B cell (primary cell): ENCODE measurements at regions not wholly inside any gene's neighbourhood (a gene's known extent, or its start where the extent isn't known, plus 50 kb on each side); places are given as distances from the start of the nearest gene placed in this dataset.

Source experiments
- ATAC-seq: fragments of 200-7000 bp; cut with Tn5 transposase; one replicate; pipeline ENCODE4 v1.10.0; 2021; ENCODE audit warnings: low read depth, mild to moderate bottlenecking, moderate number of reproducible peaks, moderate library complexity
- CTCF ChIA-PET: fragments of 350-600 bp; sonication (Branson Sonifier 250); formaldehyde crosslinking; loops from one replicate; lab custom pipeline; 2021; ENCODE audit warnings: antibody characterized with exemption, inconsistent platforms; lab: Charles Lee
- POLR2A ChIA-PET: fragments of 350-600 bp; sonication (Branson Sonifier 250); formaldehyde crosslinking; loops from one replicate; lab custom pipeline; 2021; ENCODE audit warnings: antibody characterized with exemption; lab: Charles Lee
- DNase-seq: peaks from one replicate; pipeline ENCODE4 v3.0.0; 2013
- H2AFZ ChIP-seq: 2 replicates; pipeline ENCODE4 v1.6.1; 2012; ENCODE audit warnings: mild to moderate bottlenecking, low read depth, low read length; ENCODE audit not compliant: insufficient read depth, poor library complexity, severe bottlenecking
- H3K27ac ChIP-seq, 2 donors: 1 replicate in 1 of 2; 2 replicates in 1 of 2; pipeline ENCODE4 v1.5.1; 2012 to 2013; ENCODE audit warnings: low read length in 2 of 2, mild to moderate bottlenecking in 2 of 2, moderate library complexity in 1 of 2
- H3K27me3 ChIP-seq, 4 experiments: fragments of 200-600 bp in 1 of 4; sonication (generic) in 1 of 4; replicated peaks in 1 of 4; 1 replicate in 2 of 4; 2 replicates in 2 of 4; pipeline versions ENCODE4 v1.6.1 to v1.7.0; 2013 to 2016; ENCODE audit warnings: low read length in 3 of 4, mild to moderate bottlenecking in 2 of 4, mixed read lengths in 1 of 4, moderate library complexity in 1 of 4; ENCODE audit not compliant: insufficient read depth in 4 of 4, control insufficient read depth in 3 of 4; ENCODE audit errors: control extremely low read depth in 1 of 4
- H3K36me3 ChIP-seq, 2 experiments: replicated peaks in 1 of 2; 1 replicate in 1 of 2; 2 replicates in 1 of 2; pipeline versions ENCODE4 v1.6.1 to v1.7.1; 2013; ENCODE audit warnings: low read length in 1 of 2; ENCODE audit not compliant: insufficient read depth in 2 of 2, control insufficient read depth in 1 of 2; ENCODE audit errors: control extremely low read depth in 1 of 2, extremely low read depth in 1 of 2
- H3K4me1 ChIP-seq, 2 donors: fragments of 200-600 bp in 1 of 2; sonication (generic) in 1 of 2; 1 replicate in 1 of 2; 2 replicates in 1 of 2; pipeline versions ENCODE4 v1.5.1 to v1.6.1; 2013 to 2017; ENCODE audit warnings: low read length in 2 of 2; ENCODE audit not compliant: control insufficient read depth in 2 of 2, insufficient read depth in 2 of 2
- H3K4me2 ChIP-seq: replicated peaks from 2 replicates; pipeline ENCODE3; 2012; ENCODE audit warnings: mild to moderate bottlenecking, low read depth, low read length; ENCODE audit not compliant: poor library complexity, severe bottlenecking
- H3K4me3 ChIP-seq, 5 experiments: fragments of 200-600 bp in 1 of 5; sonication (generic) in 1 of 5; 1 replicate in 3 of 5; 2 replicates in 2 of 5; pipeline versions ENCODE4 v1.5.1 to v1.7.0; 2011 to 2016; ENCODE audit warnings: low read length in 4 of 5, mild to moderate bottlenecking in 4 of 5, low read depth in 2 of 5, control low read depth in 1 of 5, moderate library complexity in 1 of 5; ENCODE audit not compliant: insufficient read depth in 1 of 5; ENCODE audit errors: control extremely low read depth in 1 of 5, extremely low read depth in 1 of 5
- H3K79me2 ChIP-seq: fragments of 200-600 bp; sonication (generic); one replicate; pipeline ENCODE4 v1.6.0; 2016; ENCODE audit warnings: low read length; ENCODE audit not compliant: control insufficient read depth, insufficient read depth
- H3K9ac ChIP-seq: fragments of 200-600 bp; sonication (generic); 2 replicates; pipeline ENCODE4 v1.6.1; 2017; ENCODE audit warnings: mild to moderate bottlenecking, low read length, moderate library complexity
- H3K9me3 ChIP-seq, 3 donors: one replicate each; pipeline versions ENCODE4 v1.6.1 to v1.7.1; 2013; ENCODE audit warnings: low read length in 2 of 3; ENCODE audit not compliant: control insufficient read depth in 2 of 3, insufficient read depth in 1 of 3; ENCODE audit errors: control extremely low read depth in 1 of 3
- H4K20me1 ChIP-seq: 2 replicates; pipeline ENCODE4 v1.6.0; 2012; ENCODE audit warnings: mild to moderate bottlenecking, low read length; ENCODE audit not compliant: insufficient read depth, control insufficient read depth, poor library complexity, severe bottlenecking
- H3K27ac Mint-ChIP-seq: one replicate; pipeline ENCODE4 v1.8.0; 2021; ENCODE audit warnings: mixed read lengths
- H3K27me3 Mint-ChIP-seq: one replicate; pipeline ENCODE4 v1.8.0; 2021; ENCODE audit warnings: mixed read lengths
- H3K4me1 Mint-ChIP-seq: one replicate; pipeline ENCODE4 v1.8.0; 2021; ENCODE audit warnings: mixed read lengths
- H3K4me3 Mint-ChIP-seq: one replicate; pipeline ENCODE4 v1.8.0; 2021; ENCODE audit warnings: mixed read lengths
- H3K9me3 Mint-ChIP-seq: one replicate; pipeline ENCODE4 v1.8.0; 2022; ENCODE audit warnings: mixed read lengths; ENCODE audit not compliant: insufficient read depth
- EZH2 ChIP-seq: IDR thresholded peaks from 2 replicates; pipeline ENCODE4 v1.6.1; 2012; ENCODE audit warnings: borderline replicate concordance, low read depth, mild to moderate bottlenecking, moderate library complexity, low read length; ENCODE audit not compliant: insufficient read depth, poor library complexity, severe bottlenecking
- WGBS: methylation state at CpG from one replicate; pipeline ENCODE4 v1.1.5; 2013; ENCODE audit warnings: missing lambda C conversion rate; ENCODE audit not compliant: insufficient coverage; 5-methylcytosine and 5-hydroxymethylcytosine counted together
- intact Hi-C: fragments of 100-400 bp; cut with micrococcal nuclease; formaldehyde crosslinking; loops from one replicate; pipeline ENCODE4 v1.10.0; 2022
- TF ChIP-seq, protein P1 (sequence below): fragments of 200-600 bp; IDR thresholded peaks from one replicate; pipeline ENCODE4 v1.8.0; 2022; ENCODE audit warnings: antibody characterized with exemption, mild to moderate bottlenecking

DNA sequence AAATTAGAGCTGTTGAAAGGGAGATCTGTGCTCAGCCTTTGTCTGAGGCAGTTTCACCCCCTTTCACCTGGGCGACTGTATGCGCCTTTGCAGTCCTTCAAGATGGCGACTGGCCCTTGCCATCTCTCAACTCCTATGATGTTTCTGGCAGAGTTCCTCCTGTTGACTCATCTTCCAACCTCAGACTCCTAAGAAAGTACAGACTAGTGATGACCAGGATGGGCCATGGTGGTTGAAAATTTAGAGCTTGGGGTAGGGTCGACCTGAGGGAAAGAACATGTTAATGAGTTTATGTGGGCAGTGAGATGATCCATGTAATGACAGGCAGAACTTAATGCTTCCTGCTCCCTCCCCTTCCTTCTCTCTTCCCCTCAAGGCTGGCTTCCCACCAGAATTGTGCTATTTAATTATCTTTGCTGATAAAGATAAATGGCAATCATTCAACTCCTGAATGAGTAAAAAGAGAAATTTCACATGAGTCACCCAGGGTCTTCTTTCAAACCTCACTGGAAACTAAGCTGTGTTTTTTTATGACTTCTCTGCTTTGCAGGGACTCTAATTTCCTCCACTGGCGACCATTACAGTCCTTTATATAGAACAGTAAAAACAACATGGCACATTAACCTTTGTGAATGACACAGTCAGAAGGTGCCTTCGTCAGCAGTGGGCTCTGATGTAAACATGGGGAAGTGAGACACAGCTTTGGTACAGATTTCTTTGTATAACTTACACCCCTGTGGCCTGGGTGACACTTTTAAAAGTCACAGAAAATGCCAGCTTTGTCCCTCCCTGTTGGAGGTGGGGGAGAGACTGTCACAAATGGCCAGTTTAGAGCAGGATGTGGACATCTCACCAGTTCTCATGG, 103.5 kb downstream of the SCP2D1 start:
- intact Hi-C loops, result no loop called here

DNA sequence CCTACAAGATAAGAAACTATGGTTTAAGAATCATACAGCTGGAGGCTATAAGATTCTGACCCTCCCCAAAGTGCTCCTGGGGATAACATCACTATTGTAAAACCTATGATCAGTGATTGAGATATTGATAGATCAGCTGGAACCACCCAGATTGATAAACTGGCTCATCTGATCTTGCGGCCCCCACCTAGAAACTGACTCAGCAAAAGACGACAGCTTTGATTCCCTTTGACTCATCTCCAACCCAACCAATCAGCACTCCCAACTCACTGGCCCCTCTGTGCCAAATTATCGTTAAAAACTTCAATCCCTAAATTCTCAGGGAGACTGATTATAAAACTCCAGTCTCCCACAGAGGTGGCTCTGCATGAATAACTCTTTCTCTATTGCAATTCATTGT, 106.4 kb downstream of the SCP2D1 start:
- Histone ChIP-seq H3K4me2 (no peak overlapping the region), H3K79me2 (no peaks in the 10 kb centered on the region), H3K27ac (no peak overlapping the region), H3K9ac (no peak overlapping the region), H3K36me3 (no peaks in the 10 kb centered on the region), H3K4me3 (no peak overlapping the region), H3K27me3 (no peaks in the 10 kb centered on the region), H3K9me3 (no peaks in the 10 kb centered on the region), H3K4me1 (no peaks in the 10 kb centered on the region), H2AFZ (no peak overlapping the region), H4K20me1 (no peaks in the 10 kb centered on the region)
- no peaks in the 10 kb centered on the region for H3K27me3 Mint-ChIP-seq
- intact Hi-C loops, result no loop called here
- no peak overlapping the region for H3K27ac Mint-ChIP-seq
- DNase-seq (no peak), ATAC-seq (no peak)
- CTCF ChIA-PET, result no interaction called here
- TF ChIP-seq, protein P1, sequence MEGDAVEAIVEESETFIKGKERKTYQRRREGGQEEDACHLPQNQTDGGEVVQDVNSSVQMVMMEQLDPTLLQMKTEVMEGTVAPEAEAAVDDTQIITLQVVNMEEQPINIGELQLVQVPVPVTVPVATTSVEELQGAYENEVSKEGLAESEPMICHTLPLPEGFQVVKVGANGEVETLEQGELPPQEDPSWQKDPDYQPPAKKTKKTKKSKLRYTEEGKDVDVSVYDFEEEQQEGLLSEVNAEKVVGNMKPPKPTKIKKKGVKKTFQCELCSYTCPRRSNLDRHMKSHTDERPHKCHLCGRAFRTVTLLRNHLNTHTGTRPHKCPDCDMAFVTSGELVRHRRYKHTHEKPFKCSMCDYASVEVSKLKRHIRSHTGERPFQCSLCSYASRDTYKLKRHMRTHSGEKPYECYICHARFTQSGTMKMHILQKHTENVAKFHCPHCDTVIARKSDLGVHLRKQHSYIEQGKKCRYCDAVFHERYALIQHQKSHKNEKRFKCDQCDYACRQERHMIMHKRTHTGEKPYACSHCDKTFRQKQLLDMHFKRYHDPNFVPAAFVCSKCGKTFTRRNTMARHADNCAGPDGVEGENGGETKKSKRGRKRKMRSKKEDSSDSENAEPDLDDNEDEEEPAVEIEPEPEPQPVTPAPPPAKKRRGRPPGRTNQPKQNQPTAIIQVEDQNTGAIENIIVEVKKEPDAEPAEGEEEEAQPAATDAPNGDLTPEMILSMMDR, result no peak
- TF ChIP-seq EZH2, result no peak
- H3K4me3 Mint-ChIP-seq, result no peak overlapping the region
- H3K4me1 Mint-ChIP-seq, result no peaks in the 10 kb centered on the region
- WGBS, result 96% methylated on average over 3 of the region's 3 CpGs
- no peaks in the 10 kb centered on the region for H3K9me3 Mint-ChIP-seq
- POLR2A ChIA-PET, result no interaction called here

More for the DNA sequence above, 103.5 kb downstream of the SCP2D1 start:
- DNase-seq, result no peak
- ATAC-seq, result no peak
- no peak overlapping the region for H3K27ac ChIP-seq
- H3K9me3 Mint-ChIP-seq, result no peaks in the 10 kb centered on the region
- no peak overlapping the region for H3K4me3 Mint-ChIP-seq
- H3K27me3 ChIP-seq, result no peaks in the 10 kb centered on the region
- ChIA-PET POLR2A (no interaction called here), CTCF (no interaction called here)
- H4K20me1 ChIP-seq, result no peaks in the 10 kb centered on the region
- H3K9me3 ChIP-seq, result no peaks in the 10 kb centered on the region
- no peak overlapping the region for H3K4me2 ChIP-seq
- H2AFZ ChIP-seq, result no peak overlapping the region
- no peaks in the 10 kb centered on the region for H3K36me3 ChIP-seq
- TF ChIP-seq EZH2, result no peak
- TF ChIP-seq, protein P1, result no peak
- no peak overlapping the region for H3K4me3 ChIP-seq
- H3K9ac ChIP-seq, result no peak overlapping the region
- no peak overlapping the region for H3K27ac Mint-ChIP-seq
- no peaks in the 10 kb centered on the region for H3K4me1 Mint-ChIP-seq
- H3K27me3 Mint-ChIP-seq, result no peaks in the 10 kb centered on the region
- H3K4me1 ChIP-seq, result no peaks in the 10 kb centered on the region
- H3K79me2 ChIP-seq, result no peaks in the 10 kb centered on the region
- WGBS, result 76% methylated on average over 5 of the region's 6 CpGs
